ENCODE measurements at regions not wholly inside any gene's neighbourhood (a gene's known extent, or its start where the extent isn't known, plus 50 kb on each side); places are given as distances from the start of the nearest gene placed in this dataset.

DNA sequence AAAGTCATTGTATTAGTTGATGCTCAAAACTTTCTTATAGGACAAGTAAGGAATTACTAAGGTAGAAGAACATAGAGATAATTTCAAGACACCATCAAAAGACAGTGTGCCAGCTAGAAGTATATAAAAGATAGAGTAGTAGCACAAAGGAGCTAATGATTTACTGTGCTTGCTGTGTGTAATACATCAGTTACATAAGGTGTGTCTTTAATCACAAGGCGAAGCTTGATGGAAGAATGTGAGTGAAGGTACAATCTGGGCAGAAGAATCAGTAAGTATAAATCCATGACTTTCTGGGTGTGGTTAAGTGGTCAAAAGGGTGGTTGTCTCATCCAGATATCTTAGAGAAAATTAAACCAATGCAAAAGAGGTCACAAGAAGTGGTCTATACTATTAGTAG is 95.1 kb upstream of the BOD1L1 start:
- TF ChIP-seq, protein P1, sequence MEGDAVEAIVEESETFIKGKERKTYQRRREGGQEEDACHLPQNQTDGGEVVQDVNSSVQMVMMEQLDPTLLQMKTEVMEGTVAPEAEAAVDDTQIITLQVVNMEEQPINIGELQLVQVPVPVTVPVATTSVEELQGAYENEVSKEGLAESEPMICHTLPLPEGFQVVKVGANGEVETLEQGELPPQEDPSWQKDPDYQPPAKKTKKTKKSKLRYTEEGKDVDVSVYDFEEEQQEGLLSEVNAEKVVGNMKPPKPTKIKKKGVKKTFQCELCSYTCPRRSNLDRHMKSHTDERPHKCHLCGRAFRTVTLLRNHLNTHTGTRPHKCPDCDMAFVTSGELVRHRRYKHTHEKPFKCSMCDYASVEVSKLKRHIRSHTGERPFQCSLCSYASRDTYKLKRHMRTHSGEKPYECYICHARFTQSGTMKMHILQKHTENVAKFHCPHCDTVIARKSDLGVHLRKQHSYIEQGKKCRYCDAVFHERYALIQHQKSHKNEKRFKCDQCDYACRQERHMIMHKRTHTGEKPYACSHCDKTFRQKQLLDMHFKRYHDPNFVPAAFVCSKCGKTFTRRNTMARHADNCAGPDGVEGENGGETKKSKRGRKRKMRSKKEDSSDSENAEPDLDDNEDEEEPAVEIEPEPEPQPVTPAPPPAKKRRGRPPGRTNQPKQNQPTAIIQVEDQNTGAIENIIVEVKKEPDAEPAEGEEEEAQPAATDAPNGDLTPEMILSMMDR (IDR thresholded peaks at IDR 0.05 in 8 of 11, conservative IDR thresholded peaks at IDR 0.05 in 3 of 11): no peak
- no peak for TF ChIP-seq POLR2A (IDR thresholded peaks at IDR 0.05)
- TF ChIP-seq POLR2AphosphoS5 (IDR thresholded peaks at IDR 0.05): no peak
- Histone ChIP-seq H3K27ac (no peak overlapping the region), H3K9me3 (no peaks in the 10 kb centered on the region), H3K4me3 (no peak overlapping the region), H3K4me1 (no peaks in the 10 kb centered on the region), H3K36me3 (no peaks in the 10 kb centered on the region), H3K27me3 (replicated peaks in 1 of 7) (no peaks in the 10 kb centered on the region)
- intact Hi-C loops (cut with DNase I; ENCODE audit: low total_unique reads): no loop called here
- DNase-seq: no peak
- WGBS, 5 donors: 91 to 98% (median 93%) methylated on average over 1 of the region's 1 CpG

DNA sequence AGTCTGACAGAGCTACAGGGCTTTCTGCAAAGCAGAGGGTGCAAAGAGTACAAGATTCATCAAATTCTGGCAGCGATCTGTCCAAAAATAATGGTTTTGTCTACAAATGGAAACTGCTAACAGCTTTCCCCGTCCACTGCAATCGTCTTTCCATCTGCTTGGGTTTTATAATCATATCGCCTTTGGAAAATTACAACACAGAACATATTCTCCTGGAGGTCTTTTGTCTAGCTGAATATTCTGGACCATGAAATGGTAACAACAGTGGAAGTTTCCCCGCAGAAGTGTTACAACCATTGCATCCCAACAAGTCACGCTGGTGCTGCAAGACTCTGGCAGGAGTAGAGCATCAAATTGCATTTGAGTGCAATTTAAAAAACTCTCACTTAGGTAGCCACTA is 101.2 kb upstream of the BOD1L1 start:
- WGBS, 5 donors: 82 to 91% (median 87%) methylated on average over 6 of the region's 6 CpGs
- Histone ChIP-seq H3K4me3 (no peak overlapping the region), H3K9me3 (no peaks in the 10 kb centered on the region), H3K27ac (no peak overlapping the region), H3K36me3 (no peaks in the 10 kb centered on the region), H3K27me3 (replicated peaks in 1 of 7) (no peaks in the 10 kb centered on the region), H3K4me1 (no peaks in the 10 kb centered on the region)
- no peak for TF ChIP-seq POLR2A (IDR thresholded peaks at IDR 0.05)
- no peak for TF ChIP-seq POLR2AphosphoS5 (IDR thresholded peaks at IDR 0.05)
- TF ChIP-seq, protein P1 (IDR thresholded peaks at IDR 0.05 in 8 of 11, conservative IDR thresholded peaks at IDR 0.05 in 3 of 11): no peak
- DNase-seq: no peak
- intact Hi-C loops (cut with DNase I; ENCODE audit: low total_unique reads): no loop called here

DNA sequence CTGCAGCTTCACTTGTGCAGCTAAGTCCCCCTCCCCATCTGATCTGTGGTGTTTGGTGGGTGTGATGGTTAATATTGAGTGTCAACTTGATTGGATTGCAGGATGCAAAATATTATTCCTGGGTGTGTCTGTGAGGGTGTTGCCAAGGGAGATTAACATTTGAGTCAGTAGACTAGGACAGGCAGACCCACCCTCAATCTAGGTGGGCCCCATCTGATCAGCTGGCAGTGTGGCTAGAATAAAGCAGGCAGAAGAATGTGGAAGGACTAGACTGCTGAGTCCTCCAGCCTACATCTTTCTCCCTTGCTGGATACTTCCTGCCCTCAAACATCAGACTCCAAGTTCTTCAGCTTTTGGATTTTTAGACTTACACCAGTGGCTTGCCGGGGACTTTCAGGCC is 103.5 kb upstream of the BOD1L1 start:
- H3K9me3 ChIP-seq: no peaks in the 10 kb centered on the region
- 93 to 100% (median 97%) methylated on average over 1 of the region's 1 CpG for WGBS, 5 donors
- H3K4me1 ChIP-seq: no peaks in the 10 kb centered on the region
- H3K27me3 ChIP-seq (replicated peaks in 1 of 7): no peaks in the 10 kb centered on the region
- H3K27ac ChIP-seq: no peak overlapping the region
- intact Hi-C loops (cut with DNase I; ENCODE audit: low total_unique reads): no loop called here
- H3K4me3 ChIP-seq: no peak overlapping the region
- TF ChIP-seq POLR2AphosphoS5 (IDR thresholded peaks at IDR 0.05): no peak
- TF ChIP-seq, protein P1 (IDR thresholded peaks at IDR 0.05 in 8 of 11, conservative IDR thresholded peaks at IDR 0.05 in 3 of 11): no peak
- no peak for TF ChIP-seq POLR2A (IDR thresholded peaks at IDR 0.05)
- no peak for DNase-seq
- H3K36me3 ChIP-seq: no peaks in the 10 kb centered on the region

DNA sequence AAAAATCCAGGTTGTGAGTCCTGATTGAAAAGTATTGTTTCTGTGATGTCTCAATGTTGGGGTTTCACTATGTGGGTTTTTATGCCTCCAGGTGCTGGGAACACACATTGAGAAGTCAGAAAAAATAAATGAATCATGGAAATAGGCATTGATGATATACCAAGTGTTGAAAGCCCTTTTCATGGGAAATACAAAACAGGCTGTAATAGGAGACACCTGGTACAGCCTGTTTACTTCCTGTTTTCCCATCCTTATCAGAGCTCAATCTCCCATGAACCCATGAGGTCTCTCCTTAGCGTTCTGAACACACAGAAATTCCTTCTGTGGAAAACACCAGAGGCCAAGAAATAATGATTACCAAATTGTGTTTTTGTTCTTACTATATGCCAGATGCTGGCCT is 106.3 kb upstream of the BOD1L1 start:
- Histone ChIP-seq H3K27ac (no peak overlapping the region), H3K4me3 (no peak overlapping the region), H3K27me3 (replicated peaks in 1 of 7) (no peaks in the 10 kb centered on the region), H3K36me3 (no peaks in the 10 kb centered on the region), H3K9me3 (no peaks in the 10 kb centered on the region), H3K4me1 (no peaks in the 10 kb centered on the region)
- intact Hi-C loops (cut with DNase I; ENCODE audit: low total_unique reads): no loop called here
- 31 to 48% (median 46%) methylated on average over 1 of the region's 1 CpG for WGBS, 5 donors
- DNase-seq: no peak
- TF ChIP-seq POLR2A (IDR thresholded peaks at IDR 0.05): no peak
- TF ChIP-seq POLR2AphosphoS5 (IDR thresholded peaks at IDR 0.05): no peak
- TF ChIP-seq, protein P1 (IDR thresholded peaks at IDR 0.05 in 8 of 11, conservative IDR thresholded peaks at IDR 0.05 in 3 of 11): no peak

All from spleen (tissue), 11 donors.